H1 (cell line): ENCODE measurements at regions not wholly inside any gene's neighbourhood (a gene's known extent, or its start where the extent isn't known, plus 50 kb on each side); places are given as distances from the start of the nearest gene placed in this dataset.

Experiments
- CTCF ChIA-PET: fragments of 300-600 bp; sonication (Branson Sonifier 250); formaldehyde crosslinking; loops from one replicate; lab custom pipeline; 2021; ENCODE audit not compliant: partially characterized antibody; lab: Charles Lee
- POLR2A ChIA-PET: fragments of 300-600 bp; sonication (Branson Sonifier 250); formaldehyde crosslinking; loops from one replicate; lab custom pipeline; 2021; ENCODE audit warnings: inconsistent platforms; ENCODE audit not compliant: partially characterized antibody; lab: Charles Lee
- DNase-seq, 2 experiments: peaks; one replicate each; pipeline versions ENCODE4 v3.0.0 to v3.0.0-alpha.2; 2010 to 2022; ENCODE audit warnings: low spot score in 2 of 2, low read depth in 1 of 2, mixed read lengths in 1 of 2
- FAIRE-seq: peaks from 2 replicates; lab custom pipeline; 2011; peaks lifted over from hg19 to GRCh38; lab: Jason Lieb, UNC
- H2AFZ ChIP-seq: 2 replicates; pipeline ENCODE4 v1.8.1; 2012; ENCODE audit warnings: low read length, inconsistent platforms
- H2AK5ac ChIP-seq: 2 replicates; pipeline ENCODE4 v1.6.1; 2013; ENCODE audit warnings: low read depth, low read length
- H2BK120ac ChIP-seq: replicated peaks from 2 replicates; pipeline ENCODE3; 2013; ENCODE audit warnings: low read depth, low read length, inconsistent platforms
- H2BK12ac ChIP-seq: 2 replicates; pipeline ENCODE4 v1.6.1; 2013; ENCODE audit warnings: low read depth, low read length
- H2BK15ac ChIP-seq: 2 replicates; pipeline ENCODE4 v1.6.1; 2013; ENCODE audit warnings: low read length
- H2BK20ac ChIP-seq: 2 replicates; pipeline ENCODE4 v1.6.1; 2013; ENCODE audit warnings: low read length
- H2BK5ac ChIP-seq: 2 replicates; pipeline ENCODE4 v1.6.1; 2013; ENCODE audit warnings: low read depth, low read length
- H3K14ac ChIP-seq: 2 replicates; pipeline ENCODE4 v1.6.1; 2013; ENCODE audit warnings: inconsistent platforms; ENCODE audit not compliant: insufficient read length
- H3K18ac ChIP-seq: 2 replicates; pipeline ENCODE4 v1.6.1; 2013; ENCODE audit warnings: low read length; ENCODE audit errors: extremely low read depth
- H3K23ac ChIP-seq: 2 replicates; pipeline ENCODE4 v1.6.1; 2013; ENCODE audit warnings: inconsistent platforms; ENCODE audit not compliant: insufficient read length
- H3K23me2 ChIP-seq: 2 replicates; pipeline ENCODE4 v1.6.1; 2013; ENCODE audit warnings: low read depth, low read length
- H3K27ac ChIP-seq: 2 replicates; pipeline ENCODE4 v1.6.1; 2011; ENCODE audit warnings: low read depth, low read length, inconsistent platforms
- H3K27me3 ChIP-seq, 4 experiments: replicated peaks in 1 of 4; 1 replicate in 1 of 4; 2 replicates in 3 of 4; pipeline versions ENCODE4 v1.6.1 to v1.8.1; 2011 to 2013; ENCODE audit warnings: low read length in 3 of 4, mild to moderate bottlenecking in 3 of 4, inconsistent platforms in 2 of 4, mixed read lengths in 2 of 4, moderate library complexity in 1 of 4; ENCODE audit not compliant: control insufficient read depth in 3 of 4, insufficient read depth in 3 of 4; ENCODE audit errors: extremely low read depth in 1 of 4
- H3K36me3 ChIP-seq, 4 experiments: 2 replicates each; pipeline versions ENCODE4 v1.6.1 to v1.8.1; 2011 to 2013; ENCODE audit warnings: mild to moderate bottlenecking in 4 of 4, low read length in 3 of 4, moderate library complexity in 2 of 4, control low read depth in 1 of 4, inconsistent platforms in 1 of 4; ENCODE audit not compliant: insufficient read depth in 4 of 4, control insufficient read depth in 2 of 4
- H3K4ac ChIP-seq: replicated peaks from 2 replicates; pipeline ENCODE3; 2013; ENCODE audit warnings: low read length, low read depth, mixed read lengths, inconsistent platforms; ENCODE audit not compliant: insufficient read length
- H3K4me1 ChIP-seq, 4 experiments: replicated peaks in 1 of 4; 1 replicate in 1 of 4; 2 replicates in 3 of 4; pipeline versions ENCODE4 v1.6.1 to v1.8.1; 2011 to 2013; ENCODE audit warnings: low read length in 3 of 4, inconsistent platforms in 2 of 4, mixed read lengths in 1 of 4; ENCODE audit not compliant: insufficient read depth in 4 of 4, control insufficient read depth in 3 of 4
- H3K4me2 ChIP-seq, 2 experiments: 2 replicates each; pipeline versions ENCODE4 v1.6.1 to v1.8.1; 2011 to 2013; ENCODE audit warnings: low read depth in 2 of 2, low read length in 2 of 2, control low read depth in 1 of 2, inconsistent platforms in 1 of 2, mild to moderate bottlenecking in 1 of 2; ENCODE audit not compliant: insufficient read depth in 1 of 2
- H3K4me3 ChIP-seq, 4 experiments: fragments of 200-600, 300-600 bp in 1 of 4; sonication (generic), shearing (Covaris generic), sonication (Bioruptor Twin) in 1 of 4; 2 replicates each; pipeline versions ENCODE4 v1.5.1 to v1.8.1; 2011 to 2016; ENCODE audit warnings: low read length in 4 of 4, low read depth in 3 of 4, control low read depth in 2 of 4, inconsistent platforms in 2 of 4, mild to moderate bottlenecking in 2 of 4, mixed read lengths in 1 of 4, moderate library complexity in 1 of 4; ENCODE audit not compliant: insufficient read depth in 2 of 4; ENCODE audit errors: extremely low read depth in 1 of 4
- H3K56ac ChIP-seq: replicated peaks from 2 replicates; pipeline ENCODE3; 2013; ENCODE audit warnings: low read depth, mild to moderate bottlenecking, mixed read lengths, low read length, inconsistent platforms; ENCODE audit not compliant: insufficient read length
- H3K79me1 ChIP-seq: 2 replicates; pipeline ENCODE4 v1.6.1; 2013; ENCODE audit warnings: low read depth, low read length, control low read depth
- H3K79me2 ChIP-seq, 2 experiments: 2 replicates each; pipeline versions ENCODE4 v1.6.1 to v1.8.1; 2012 to 2013; ENCODE audit warnings: low read length in 2 of 2, mild to moderate bottlenecking in 2 of 2, inconsistent platforms in 1 of 2; ENCODE audit not compliant: insufficient read depth in 2 of 2, control insufficient read depth in 1 of 2
- H3K9ac ChIP-seq, 4 experiments: replicated peaks in 1 of 4; 1 replicate in 1 of 4; 2 replicates in 3 of 4; pipeline versions ENCODE4 v1.6.1 to v1.8.1; 2011 to 2013; ENCODE audit warnings: low read depth in 3 of 4, low read length in 3 of 4, control low read depth in 2 of 4, mild to moderate bottlenecking in 2 of 4, moderate library complexity in 2 of 4, inconsistent platforms in 1 of 4; ENCODE audit errors: extremely low read depth in 1 of 4
- H3K9me3 ChIP-seq, 2 experiments: 2 replicates each; pipeline versions ENCODE4 v1.6.1 to v1.8.1; 2012 to 2013; ENCODE audit warnings: mild to moderate bottlenecking in 2 of 2, moderate library complexity in 2 of 2, control low read depth in 1 of 2, inconsistent platforms in 1 of 2, low read depth in 1 of 2, low read length in 1 of 2, mixed read lengths in 1 of 2; ENCODE audit not compliant: insufficient read depth in 2 of 2
- H4K20me1 ChIP-seq, 2 experiments: replicated peaks in 1 of 2; 2 replicates each; pipeline versions ENCODE3 to v1.8.1; 2011 to 2013; ENCODE audit warnings: inconsistent platforms in 2 of 2, low read length in 2 of 2, mild to moderate bottlenecking in 1 of 2; ENCODE audit not compliant: insufficient read depth in 2 of 2, control insufficient read depth in 1 of 2
- H4K5ac ChIP-seq: 2 replicates; pipeline ENCODE4 v1.6.1; 2013; ENCODE audit warnings: low read length, low read depth, mixed read lengths, inconsistent platforms; ENCODE audit not compliant: insufficient read length
- H4K8ac ChIP-seq: 2 replicates; pipeline ENCODE4 v1.8.0; 2013; ENCODE audit warnings: mild to moderate bottlenecking, moderate library complexity, low read length, inconsistent platforms; ENCODE audit not compliant: insufficient read depth; ENCODE audit errors: extremely low read depth
- H4K91ac ChIP-seq: replicated peaks from 2 replicates; pipeline ENCODE3; 2013; ENCODE audit warnings: low read length, mixed read lengths, inconsistent platforms; ENCODE audit not compliant: insufficient read length
- BACH1 ChIP-seq: IDR thresholded peaks from 2 replicates; pipeline ENCODE4 v1.6.1; 2012; ENCODE audit warnings: low read length, improper control_type of control experiment
- MAFK ChIP-seq: IDR thresholded peaks from 2 replicates; pipeline ENCODE4 v1.6.1; 2012; ENCODE audit warnings: low read depth, mild to moderate bottlenecking, improper control_type of control experiment, low read length
- RNF2 ChIP-seq: fragments of 200-900, 300-1000 bp; sonication (generic); IDR thresholded peaks from 2 replicates; pipeline ENCODE4 v1.7.1; 2016; ENCODE audit warnings: borderline replicate concordance, low read depth, mild to moderate bottlenecking, antibody characterized with exemption, low read length; ENCODE audit not compliant: poor library complexity, severe bottlenecking; ENCODE audit errors: missing control alignments
- WGBS, 2 experiments: shearing (Covaris generic) in 1 of 2; methylation state at CpG; one replicate each; pipeline versions ENCODE4 v1.1.6 to v1.1.7; 2013 to 2015; ENCODE audit warnings: low lambda C conversion rate in 2 of 2, mixed read lengths in 2 of 2, inconsistent platforms in 1 of 2, low coverage in 1 of 2, missing lambda C conversion rate in 1 of 2; ENCODE audit not compliant: insufficient replicate concordance in 2 of 2, insufficient coverage in 1 of 2, insufficient read length in 1 of 2; ENCODE audit errors: extremely low coverage in 1 of 2, missing lambda C conversion rate in 1 of 2; 5-methylcytosine and 5-hydroxymethylcytosine counted together

DNA sequence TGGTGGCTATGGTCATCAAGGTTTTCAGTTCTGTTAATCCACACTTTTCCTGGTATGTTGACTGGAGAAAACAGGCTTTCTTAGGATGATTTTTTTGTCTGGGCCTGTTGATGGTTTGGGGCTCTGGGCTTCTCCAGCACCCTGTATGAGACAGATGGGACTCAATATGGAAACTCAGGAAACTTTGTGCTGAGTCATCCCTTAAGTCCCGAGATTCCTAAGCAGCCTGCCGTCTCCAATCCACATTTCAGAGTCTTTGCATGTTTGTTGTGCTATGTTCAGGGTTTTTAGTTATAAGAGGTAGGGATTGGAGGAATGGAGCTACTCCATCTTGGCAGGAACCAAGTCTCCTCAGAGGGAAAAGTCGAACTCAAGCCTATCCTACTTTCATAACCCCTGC lies 253.3 kb upstream of the FOXF1 start:
- H3K36me3 ChIP-seq = no peaks in the 10 kb centered on the region
- H3K27me3 ChIP-seq = peaks cover 0 to 1% (median 0%) of the 10 kb centered on the region in 4 experiments; a peak in 1 of 7 replicates
- H4K91ac ChIP-seq = no peak overlapping the region
- H3K9me3 ChIP-seq = peaks cover 1 to 13% of the 10 kb centered on the region in 2 experiments; a peak in 3 of 4 replicates
- DNase-seq = no peak
- no peak for FAIRE-seq
- H3K4me3 ChIP-seq = no peak overlapping the region
- no peak overlapping the region for H2BK5ac ChIP-seq
- ChIA-PET POLR2A (interaction anchor here (1.2 kb wide), 1 partner anchor 13 kb away, joined by 3 read pairs; no protein-coding TSS in a partner anchor), CTCF (interaction anchor here (0.9 to 2.6 kb wide), 6 partner anchors 12 to 209 kb away, joined by 3 to 9 read pairs (median 3); no protein-coding TSS in a partner anchor)
- no peak overlapping the region for H4K5ac ChIP-seq
- no peak overlapping the region for H3K27ac ChIP-seq
- no peak overlapping the region for H3K4ac ChIP-seq
- H3K4me2 ChIP-seq = no peak overlapping the region
- H3K79me1 ChIP-seq = no peaks in the 10 kb centered on the region
- no peak overlapping the region for H2BK20ac ChIP-seq
- no peak overlapping the region for H2AFZ ChIP-seq
- H2BK120ac ChIP-seq = no peak overlapping the region
- H3K23me2 ChIP-seq = no peaks in the 10 kb centered on the region
- 88% methylated on average over 3 of the region's 3 CpGs; no CpG with 5 or more reads in 1 of the 2 experiments for WGBS, 2 experiments
- H3K4me1 ChIP-seq = no peaks in the 10 kb centered on the region
- H4K8ac ChIP-seq = no peak overlapping the region
- no peak overlapping the region for H2BK15ac ChIP-seq
- H4K20me1 ChIP-seq = no peaks in the 10 kb centered on the region
- H3K18ac ChIP-seq = no peak overlapping the region
- no peak overlapping the region for H3K56ac ChIP-seq
- H3K14ac ChIP-seq = no peak overlapping the region
- no peaks in the 10 kb centered on the region for H3K79me2 ChIP-seq
- no peak overlapping the region for H3K23ac ChIP-seq
- H2BK12ac ChIP-seq = no peak overlapping the region
- no peak overlapping the region for H2AK5ac ChIP-seq
- TF ChIP-seq RNF2 = no peak
- TF ChIP-seq MAFK = peak; percentile 65
- TF ChIP-seq BACH1 = peak; percentile 70
- no peak overlapping the region for H3K9ac ChIP-seq
